ENCODE measurements at regions not wholly inside any gene's neighbourhood (a gene's known extent, or its start where the extent isn't known, plus 50 kb on each side); places are given as distances from the start of the nearest gene placed in this dataset.

DNA sequence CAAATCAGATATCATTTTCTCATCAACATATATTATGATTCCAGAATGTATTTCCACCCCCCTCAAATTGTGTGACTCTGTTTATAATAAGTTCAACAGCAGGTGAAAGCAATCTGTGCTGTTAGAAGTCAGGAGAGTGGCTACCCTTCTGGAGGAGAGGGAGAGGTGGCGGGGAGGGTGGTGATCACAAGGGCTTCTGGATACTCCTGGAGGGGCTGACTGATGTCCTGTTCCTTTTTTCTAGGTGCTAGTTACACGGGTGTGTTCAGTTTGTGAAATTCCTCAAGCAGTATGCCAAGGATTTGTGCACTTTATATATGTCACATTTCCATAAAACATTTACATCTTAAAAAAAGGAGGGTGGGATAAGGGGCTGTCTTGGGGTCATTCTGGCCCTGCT is 119.1 kb downstream of the IRF8 start:
- DNase-seq (ENCODE audit: low read depth) = no peak

- peak; percentile 66 for DNase-seq (ENCODE audit: low read depth)
Observed at GRCh38 chr16:86018487-86018886, 119.5 kb downstream of the IRF8 start.

GRCh38 chr16:86018941-86019340 is 120.0 kb downstream of the IRF8 start:
- no peak for DNase-seq (ENCODE audit: low read depth)

GRCh38 chr16:86019446-86020047 is 120.6 kb downstream of the IRF8 start:
- no peak for DNase-seq (ENCODE audit: low read depth)

DNA sequence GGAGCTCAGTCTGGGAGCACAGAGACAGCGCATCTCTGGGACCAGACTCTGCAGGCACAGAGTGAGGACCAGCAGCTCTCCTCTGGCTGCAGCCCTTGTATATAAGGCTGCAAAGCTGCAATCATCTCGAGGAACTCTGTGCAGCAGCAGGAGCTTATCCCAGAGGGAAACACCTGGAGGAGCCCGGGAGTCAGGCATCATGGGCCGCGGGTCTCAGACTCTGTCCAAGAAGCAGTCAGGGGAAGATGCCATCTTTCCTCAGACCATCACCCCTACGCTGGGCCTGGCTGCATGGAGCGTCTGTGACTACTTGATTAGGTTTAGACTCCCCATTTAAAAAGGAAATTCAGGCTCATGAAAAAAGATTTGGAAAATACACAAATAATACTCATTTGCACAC is 122.0 kb downstream of the IRF8 start:
- no peak for DNase-seq (ENCODE audit: low read depth)

DNA sequence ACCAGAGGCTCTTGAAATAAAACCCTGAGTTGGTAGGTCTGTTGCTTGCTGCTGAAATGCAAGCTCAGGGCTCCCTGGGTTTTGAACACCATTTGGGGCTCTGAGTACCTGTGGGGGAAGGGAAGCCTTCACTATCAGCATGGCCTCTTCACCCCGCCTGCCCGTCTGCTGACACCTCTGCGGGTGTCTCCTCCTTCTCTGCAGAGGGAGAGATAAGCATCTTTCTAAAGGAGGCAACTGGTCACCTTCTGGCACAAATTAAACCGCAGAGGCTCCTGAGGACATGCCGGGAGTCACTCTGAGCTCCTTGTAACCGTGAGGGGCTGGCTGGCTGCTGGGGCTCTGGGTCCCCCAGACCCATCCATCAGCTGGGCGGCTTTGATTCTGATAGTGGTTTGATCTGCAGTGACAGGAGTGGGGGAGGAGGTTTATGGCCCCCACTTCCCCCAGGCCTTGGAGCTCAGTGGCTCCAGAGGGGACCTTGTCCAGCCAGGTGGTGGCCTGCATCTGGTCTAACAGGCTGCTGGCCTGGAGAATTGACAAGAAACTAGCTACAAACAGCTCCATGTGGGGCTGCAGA is 123.5 kb downstream of the IRF8 start:
- no peak for DNase-seq (ENCODE audit: low read depth)

- DNase-seq (ENCODE audit: low read depth) = no peak
Observed at GRCh38 chr16:86024210-86024609, 125.2 kb downstream of the IRF8 start.

GRCh38 chr16:86025706-86026105 is 126.7 kb downstream of the IRF8 start:
- peak; percentile 59 for DNase-seq (ENCODE audit: low read depth)

DNA sequence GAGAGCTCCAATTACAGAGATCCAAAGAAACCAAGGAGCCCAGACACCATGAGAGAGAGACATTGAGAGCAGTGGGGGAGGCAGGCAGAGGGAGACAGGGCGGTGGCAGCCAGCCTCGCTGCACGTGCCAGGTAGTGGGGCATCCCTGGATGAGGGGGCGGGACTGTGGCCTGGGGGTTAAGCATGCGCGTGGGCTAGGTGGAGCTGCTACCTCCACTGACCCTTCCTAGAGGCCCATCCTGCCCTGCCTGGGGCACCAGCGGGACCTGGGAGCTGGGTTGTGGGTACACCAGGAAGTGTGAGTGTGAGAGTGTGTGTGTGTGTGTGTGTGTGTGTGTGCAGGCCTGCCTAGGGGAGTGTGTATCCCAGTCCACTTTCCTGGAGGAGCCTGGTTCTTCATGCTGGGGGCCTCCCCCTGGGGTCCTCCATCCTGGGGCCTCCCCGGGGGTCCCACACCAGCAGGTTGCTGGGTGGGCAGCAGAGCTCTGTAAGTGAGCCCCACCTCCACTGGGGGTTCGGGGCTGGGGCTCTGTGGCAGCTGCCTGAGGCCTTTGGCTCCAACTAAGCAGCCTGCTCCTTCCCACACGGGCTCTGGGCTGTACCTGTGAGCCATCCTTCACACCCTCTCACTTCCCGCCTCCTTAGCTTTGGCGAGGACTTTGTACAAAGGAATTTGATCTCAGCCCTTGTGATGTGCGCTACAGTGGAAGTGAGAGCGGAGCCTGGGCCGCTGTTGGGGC is 127.4 kb downstream of the IRF8 start:
- peak; percentile 19 for DNase-seq (ENCODE audit: low read depth)

GRCh38 chr16:86026916-86027315 is 128.0 kb downstream of the IRF8 start:
- DNase-seq (ENCODE audit: low read depth) = no peak

- no peak for DNase-seq (ENCODE audit: low read depth)
Observed at GRCh38 chr16:86027373-86028126, 128.6 kb downstream of the IRF8 start.

- DNase-seq (ENCODE audit: low read depth) = peak; percentile 47
Observed at GRCh38 chr16:86029131-86029741, 130.3 kb downstream of the IRF8 start.

DNA sequence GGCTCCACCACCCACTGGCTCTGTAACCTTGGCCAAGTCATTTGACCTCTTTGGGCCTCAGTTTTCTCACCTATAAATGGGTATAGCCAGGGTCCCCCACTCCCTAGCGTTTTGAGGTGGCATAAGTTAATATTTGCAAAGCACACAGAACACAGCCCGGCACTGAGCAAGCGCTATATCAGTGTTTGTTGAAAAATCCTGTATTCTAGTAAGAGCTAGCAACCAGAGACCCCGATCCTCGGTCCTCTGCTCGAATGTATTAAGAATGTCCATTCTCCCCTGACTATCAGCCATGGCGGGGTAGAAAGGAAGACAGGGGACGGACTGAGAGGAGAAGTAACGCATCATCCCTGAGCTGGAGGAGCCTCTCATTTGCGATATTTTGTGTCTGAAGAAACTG is 131.2 kb downstream of the IRF8 start:
- DNase-seq (ENCODE audit: low read depth) = no peak

DNA sequence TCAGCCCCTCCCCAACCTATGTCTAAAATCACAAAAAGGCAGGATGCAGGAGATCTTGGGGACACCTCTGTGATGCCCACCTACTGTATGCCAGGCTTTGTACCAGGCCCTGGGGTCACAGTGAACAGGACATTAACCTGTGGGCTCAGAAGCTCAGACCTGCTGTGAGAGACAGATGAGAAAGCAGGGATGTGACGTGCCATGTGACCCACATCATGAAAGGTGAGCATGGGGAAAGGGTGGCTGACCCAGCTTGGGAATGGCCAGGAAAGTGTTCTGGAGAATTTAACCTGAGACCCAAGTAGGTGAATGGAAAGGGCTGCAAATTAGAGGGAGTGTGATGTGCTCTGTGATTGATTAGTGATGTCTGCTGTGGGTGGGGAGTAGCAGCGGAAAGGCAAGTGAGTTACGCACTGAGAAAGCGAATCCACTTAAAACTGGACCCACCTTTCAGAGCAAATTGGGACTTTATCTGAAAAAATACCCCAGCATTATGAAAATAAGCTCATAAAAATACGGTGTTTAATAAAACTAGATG is 132.2 kb downstream of the IRF8 start:
- DNase-seq (ENCODE audit: low read depth) = no peak

- DNase-seq (ENCODE audit: low read depth) = peak; percentile 12
Observed at GRCh38 chr16:86033016-86033474, 134.1 kb downstream of the IRF8 start.

- DNase-seq (ENCODE audit: low read depth) = no peak
Observed at GRCh38 chr16:86033971-86034370, 135.0 kb downstream of the IRF8 start.

GRCh38 chr16:86034421-86034919 is 135.5 kb downstream of the IRF8 start:
- no peak for DNase-seq (ENCODE audit: low read depth)

GRCh38 chr16:86035906-86036305 is 136.9 kb downstream of the IRF8 start:
- DNase-seq (ENCODE audit: low read depth) = no peak

DNA sequence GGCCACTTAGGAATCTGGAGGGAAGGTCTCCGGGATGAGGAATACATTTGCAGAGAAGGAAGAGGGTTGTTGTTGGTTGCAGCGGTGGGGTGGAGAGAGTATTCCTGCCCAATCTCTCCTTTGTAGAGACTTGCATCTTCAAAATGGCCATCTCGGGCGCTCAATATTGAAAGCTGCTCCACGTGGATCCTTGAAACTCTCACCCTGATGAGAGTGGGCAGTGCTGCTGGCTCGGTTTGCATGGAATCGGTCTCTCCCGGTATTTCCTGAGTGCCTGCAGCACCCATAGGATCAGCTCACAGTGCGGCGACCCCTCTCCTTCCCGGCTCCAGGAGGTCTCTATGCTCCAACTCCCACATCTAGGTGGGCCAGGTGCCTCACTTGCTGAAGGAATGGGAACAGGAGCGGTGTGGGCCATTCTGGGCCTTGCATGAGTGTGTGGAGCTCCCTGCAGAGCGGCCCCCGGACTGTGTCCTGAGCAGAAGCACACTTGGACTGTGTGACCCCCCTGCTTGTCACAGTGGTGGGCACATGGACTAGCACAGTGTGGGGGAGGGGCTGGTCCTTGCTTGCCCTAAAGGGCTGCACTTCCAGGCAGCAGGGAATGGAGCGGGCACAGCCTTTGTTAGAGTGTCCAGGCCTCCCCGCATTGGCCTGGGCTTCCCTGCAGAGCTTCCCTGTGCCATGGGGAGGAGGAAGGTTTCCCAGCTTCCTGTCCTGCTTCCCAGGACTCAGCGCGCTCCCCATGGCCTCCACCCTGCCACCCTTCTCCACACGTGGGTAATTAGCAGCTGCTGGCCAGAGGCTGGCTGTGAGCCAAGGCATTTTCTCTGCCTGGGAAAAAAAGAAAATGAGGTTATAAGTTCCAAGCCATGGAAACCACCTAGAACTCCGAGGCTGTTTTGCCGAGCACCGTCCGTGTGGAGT is 139.3 kb downstream of the IRF8 start:
- peak; percentile 15 for DNase-seq (ENCODE audit: low read depth)

- DNase-seq (ENCODE audit: low read depth) = peak; percentile 25
Observed at GRCh38 chr16:86038926-86039310, 140.0 kb downstream of the IRF8 start.

Measured in M059J (cell line).